ENCODE measurements at regions not wholly inside any gene's neighbourhood (a gene's known extent, or its start where the extent isn't known, plus 50 kb on each side); places are given as distances from the start of the nearest gene placed in this dataset.

- no peak for TF ChIP-seq YY1 (IDR thresholded peaks at IDR 0.05; ENCODE audit: low read depth)
- no peak for TF ChIP-seq USF1 (IDR thresholded peaks at IDR 0.05)
- no peak for TF ChIP-seq TCF12 (IDR thresholded peaks at IDR 0.05; ENCODE audit: low read depth)
- TF ChIP-seq EP300 (IDR thresholded peaks at IDR 0.05; ENCODE audit: borderline replicate concordance), result no peak
- TF ChIP-seq CEBPB (IDR thresholded peaks at IDR 0.05), result no peak
- TF ChIP-seq MAX (IDR thresholded peaks at IDR 0.05), result no peak
- no peak for TF ChIP-seq TAF1 (IDR thresholded peaks at IDR 0.05; ENCODE audit: low read depth)
- no peak for TF ChIP-seq TEAD4 (IDR thresholded peaks at IDR 0.05)
Measured at GRCh38 chr11:121898903-121899302, 217.1 kb downstream of the BLID start.
